Raji (cell line): ENCODE measurements at regions not wholly inside any gene's neighbourhood (a gene's known extent, or its start where the extent isn't known, plus 50 kb on each side); places are given as distances from the start of the nearest gene placed in this dataset.

Source experiments
- POLR2A ChIP-seq: IDR thresholded peaks from 2 replicates; pipeline ENCODE4 v1.6.1; 2011; ENCODE audit warnings: low read depth, low read length, control low read depth; ENCODE audit not compliant: insufficient read depth

DNA sequence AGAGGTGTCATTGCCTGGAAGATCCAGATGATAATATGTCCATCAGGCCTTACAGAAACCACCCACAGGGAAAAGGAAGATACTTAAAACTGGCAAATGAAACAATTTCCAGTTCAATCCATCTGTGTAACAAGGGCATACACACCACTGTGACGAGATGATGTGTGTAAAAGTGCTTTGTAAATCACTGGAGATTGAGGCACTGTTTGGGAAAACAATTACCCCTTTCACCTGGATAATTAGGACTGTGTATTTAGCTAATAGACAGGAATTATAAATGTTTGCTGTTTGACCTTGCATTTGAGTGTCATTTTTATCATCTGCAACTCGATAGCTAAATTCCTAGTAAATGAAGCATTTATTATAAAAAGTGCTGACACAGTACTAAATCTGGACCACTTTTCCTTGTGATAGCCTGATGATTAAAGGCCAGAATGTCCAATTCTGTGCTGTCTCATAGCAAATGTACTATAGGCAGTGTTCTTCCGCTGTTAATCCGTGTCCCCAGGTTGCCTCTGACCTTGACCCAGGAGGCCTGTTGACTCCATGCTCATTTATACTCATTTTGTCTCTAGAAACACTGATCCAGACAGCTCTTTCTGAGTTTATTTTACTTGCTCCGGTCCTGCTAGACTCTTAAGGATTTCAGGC lies 105.8 kb downstream of the LACC1 start:
- no peak for TF ChIP-seq POLR2A

- TF ChIP-seq POLR2A, result no peak
Measured at GRCh38 chr13:43986421-43986981, 106.8 kb downstream of the LACC1 start.

GRCh38 chr13:43988302-43988701 lies 108.6 kb downstream of the LACC1 start:
- TF ChIP-seq POLR2A, result no peak

DNA sequence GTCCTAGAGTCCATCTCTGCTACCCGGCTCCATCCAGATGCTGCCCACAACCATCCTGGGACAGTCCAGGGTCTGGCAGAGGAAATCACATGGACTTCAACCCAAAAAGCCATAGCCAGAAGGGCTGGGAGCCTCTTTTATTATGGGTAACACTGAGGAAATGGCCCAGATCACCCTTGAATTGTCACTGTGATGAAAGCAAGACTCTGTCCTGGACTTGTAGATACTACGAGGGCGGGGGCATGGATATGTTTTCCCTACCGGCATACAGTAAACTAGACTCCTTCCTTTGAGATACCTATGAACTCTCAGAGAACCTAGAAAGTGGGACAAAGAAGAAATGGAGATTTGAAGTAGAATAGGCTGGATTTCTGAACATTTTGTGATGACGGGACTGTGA lies 110.3 kb downstream of the LACC1 start:
- no peak for TF ChIP-seq POLR2A

GRCh38 chr13:43990829-43991228 lies 111.1 kb downstream of the LACC1 start:
- TF ChIP-seq POLR2A, result no peak

GRCh38 chr13:43991773-43992201 lies 112.1 kb downstream of the LACC1 start:
- TF ChIP-seq POLR2A, result no peak

DNA sequence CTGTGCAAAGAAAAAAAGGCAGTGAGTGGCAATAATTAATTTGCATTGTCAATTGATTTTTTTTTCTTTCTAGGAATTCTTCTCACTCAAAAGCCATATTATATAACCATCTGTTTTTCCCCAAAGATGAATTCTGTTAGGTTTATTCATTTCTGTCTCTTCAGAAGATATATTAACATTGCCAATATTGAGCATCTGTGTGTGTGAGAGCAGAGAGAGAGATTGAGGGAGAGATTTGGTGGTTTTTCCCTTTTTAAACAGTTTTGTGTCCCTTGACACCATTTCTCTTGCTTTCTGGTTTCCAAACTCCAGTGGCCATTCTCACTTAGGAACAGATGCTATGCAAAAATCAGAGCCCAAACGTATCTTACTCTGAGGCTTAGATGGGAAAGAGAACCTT lies 112.5 kb downstream of the LACC1 start:
- TF ChIP-seq POLR2A, result no peak

- TF ChIP-seq POLR2A, result no peak
Measured at GRCh38 chr13:43994999-43995859, 115.5 kb downstream of the LACC1 start.

- TF ChIP-seq POLR2A, result no peak
Measured at GRCh38 chr13:43996221-43996620, 116.5 kb downstream of the LACC1 start.

DNA sequence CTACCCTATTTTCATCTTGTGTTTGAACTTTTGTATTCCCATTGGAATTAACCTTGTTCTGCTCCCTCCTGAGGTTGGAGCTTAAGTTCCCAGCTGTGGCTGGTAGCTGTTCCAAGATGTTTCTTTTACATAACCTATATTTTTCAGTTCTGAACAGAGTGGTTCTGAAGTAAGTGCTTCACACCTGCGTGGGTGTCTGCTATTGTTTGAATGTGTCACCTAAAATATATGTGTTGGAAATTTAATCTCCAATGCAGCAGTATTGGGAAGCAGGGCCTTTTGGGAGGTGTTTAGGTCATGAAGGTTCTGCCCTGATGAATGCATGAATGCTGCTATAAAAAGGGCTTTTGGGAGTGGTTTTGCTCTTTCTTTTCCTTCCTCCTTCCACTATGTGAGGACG lies 123.8 kb downstream of the LACC1 start:
- TF ChIP-seq POLR2A, result no peak

DNA sequence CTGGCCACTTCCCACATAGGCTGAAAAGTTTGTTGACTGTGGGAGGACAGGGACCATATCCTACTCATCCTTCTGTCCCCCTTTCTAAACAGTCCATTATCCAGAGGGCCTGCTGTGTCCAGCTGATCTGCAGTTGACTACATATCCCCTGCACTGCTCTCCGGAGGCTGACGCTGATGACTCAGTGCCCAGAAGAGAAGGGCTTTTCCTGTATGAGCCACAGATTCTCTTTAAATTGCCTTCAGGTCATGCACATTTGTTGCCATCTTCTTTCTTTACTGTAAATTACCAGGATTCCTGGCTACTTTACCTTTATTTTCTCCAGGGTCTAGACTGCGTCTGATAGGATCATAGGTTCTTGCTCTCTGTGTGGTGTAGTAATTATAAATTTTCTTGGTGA lies 125.2 kb downstream of the LACC1 start:
- no peak for TF ChIP-seq POLR2A

DNA sequence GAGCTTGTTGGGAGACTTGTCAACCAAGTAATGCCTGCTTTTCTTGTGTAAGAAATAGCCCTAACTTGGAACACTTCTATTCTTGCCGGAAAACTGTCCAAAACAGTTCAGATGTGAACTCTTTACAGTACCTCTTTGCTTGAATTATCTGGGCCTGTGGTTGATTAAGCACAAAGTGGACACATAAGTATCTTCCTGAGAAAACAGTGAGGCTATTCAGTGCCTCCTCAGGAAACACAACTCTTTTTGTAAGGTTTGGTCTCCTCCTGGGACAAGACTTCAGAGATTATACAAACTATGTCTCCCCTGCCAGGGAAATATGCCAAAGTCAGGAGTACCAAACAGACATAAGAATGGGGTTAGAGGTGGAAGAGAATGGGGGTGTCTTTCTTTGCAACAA lies 127.7 kb downstream of the LACC1 start:
- TF ChIP-seq POLR2A, result no peak

- no peak for TF ChIP-seq POLR2A
Measured at GRCh38 chr13:44011036-44011435, 131.3 kb downstream of the LACC1 start.

- no peak for TF ChIP-seq POLR2A
Measured at GRCh38 chr13:44012910-44013757, 133.4 kb downstream of the LACC1 start.

DNA sequence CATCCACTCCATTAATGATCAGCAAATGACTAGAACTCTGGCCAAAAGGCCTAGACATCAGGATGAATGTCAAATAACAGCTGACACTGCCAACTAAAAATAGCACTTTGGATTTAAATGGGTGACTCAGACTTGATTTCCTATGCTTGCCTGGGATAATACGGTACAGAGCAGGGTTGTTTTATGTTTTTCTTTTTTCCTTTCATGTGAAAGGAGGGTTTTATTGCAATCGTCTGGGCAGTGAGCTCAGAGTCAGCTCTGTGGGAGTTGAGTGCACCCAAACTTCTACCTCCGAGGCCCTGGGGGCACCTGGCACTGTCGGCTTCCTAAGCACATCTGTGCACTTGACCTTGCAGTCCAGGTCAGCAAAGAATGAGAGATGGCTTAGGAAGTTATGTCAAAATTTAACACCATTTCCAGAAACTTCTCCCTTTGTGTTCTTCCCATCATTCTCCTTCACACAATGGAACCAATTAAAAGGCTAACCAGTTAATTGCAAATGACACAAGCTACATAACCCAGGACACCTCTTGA lies 134.1 kb downstream of the LACC1 start:
- no peak for TF ChIP-seq POLR2A

DNA sequence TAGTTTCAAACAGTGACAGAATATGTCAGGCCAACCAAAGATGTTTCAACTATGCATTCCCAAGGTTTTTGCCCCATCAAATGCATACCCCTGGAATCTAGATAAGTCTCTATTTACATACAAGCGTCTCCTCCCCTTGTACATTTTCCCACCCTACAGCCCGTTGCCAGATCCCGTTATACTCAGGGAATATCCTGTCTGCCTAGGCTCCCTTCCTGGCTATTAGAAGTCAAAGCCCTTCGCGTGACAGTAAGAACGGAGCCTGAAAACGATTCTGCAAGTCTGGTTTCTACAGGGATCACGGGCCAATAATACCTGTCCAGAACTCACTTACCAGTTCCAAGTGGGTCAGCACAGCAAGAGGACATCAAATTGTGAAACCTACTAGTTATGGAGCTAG lies 134.8 kb downstream of the LACC1 start:
- no peak for TF ChIP-seq POLR2A

DNA sequence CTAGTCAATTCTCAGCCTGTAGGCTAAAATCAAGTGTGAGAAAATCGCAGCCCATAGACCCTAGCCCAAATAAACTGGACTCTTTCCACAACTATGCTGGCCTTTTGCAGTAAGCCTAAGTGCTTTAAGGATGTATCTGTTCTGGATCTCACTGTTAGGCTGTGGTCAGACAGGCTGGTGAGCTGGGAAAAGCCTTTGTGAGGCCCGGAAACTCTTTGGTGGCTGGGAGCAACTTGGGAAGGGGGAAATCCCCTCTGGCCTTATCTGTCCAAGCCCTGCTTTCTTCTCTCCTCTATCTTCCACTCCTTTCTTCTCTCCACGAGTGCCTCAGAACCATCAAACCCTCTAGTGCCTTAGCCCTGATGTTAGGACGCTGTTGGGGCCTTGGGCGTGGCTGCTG lies 135.4 kb downstream of the LACC1 start:
- no peak for TF ChIP-seq POLR2A
